Heart left ventricle (tissue), 16 donors: ENCODE measurements at regions not wholly inside any gene's neighbourhood (a gene's known extent, or its start where the extent isn't known, plus 50 kb on each side); places are given as distances from the start of the nearest gene placed in this dataset.
"Not testable (repeated sequence)": the region's sequence is repeated elsewhere in the genome, so short reads cannot be mapped to it uniquely, and the experiment has no call there.

Experiments
- ATAC-seq, 4 donors: fragments of 200-7000 bp; cut with Tn5 transposase; one replicate each; pipeline ENCODE4 v1.9.1; 2020 to 2022; ENCODE audit warnings: moderate library complexity in 4 of 4, mild to moderate bottlenecking in 3 of 4, moderate number of reproducible peaks in 1 of 4
- DNase-seq, 5 donors: peaks; one replicate each; pipeline ENCODE4 v3.0.0-alpha.2; 2020
- H3K27ac ChIP-seq, 12 donors: fragments of 200-600 bp; sonication (generic) in 4 of 12; one replicate each; pipeline versions ENCODE4 v1.5.0 to v1.8.0; 2016 to 2022; ENCODE audit warnings: mild to moderate bottlenecking in 2 of 12
- H3K27me3 ChIP-seq, 9 donors: fragments of 200-600 bp; sonication (generic) in 2 of 9; one replicate each; pipeline versions ENCODE4 v1.5.1 to v1.8.0; 2016 to 2022; ENCODE audit warnings: mild to moderate bottlenecking in 3 of 9
- H3K36me3 ChIP-seq, 9 donors: fragments of 200-600 bp; sonication (generic) in 2 of 9; one replicate each; pipeline versions ENCODE4 v1.5.0 to v1.8.0; 2018 to 2022; ENCODE audit warnings: mild to moderate bottlenecking in 2 of 9
- H3K4me1 ChIP-seq, 12 donors: fragments of 200-600 bp; sonication (generic) in 4 of 12; one replicate each; pipeline versions ENCODE4 v1.5.0 to v1.8.0; 2016 to 2022; ENCODE audit warnings: mild to moderate bottlenecking in 3 of 12
- H3K4me3 ChIP-seq, 12 donors: fragments of 200-600 bp; sonication (generic) in 4 of 12; one replicate each; pipeline versions ENCODE4 v1.5.0 to v1.8.0; 2017 to 2022; ENCODE audit warnings: mild to moderate bottlenecking in 9 of 12, moderate library complexity in 4 of 12
- H3K9me3 ChIP-seq, 12 donors: fragments of 200-600 bp; sonication (generic) in 4 of 12; one replicate each; pipeline versions ENCODE4 v1.5.0 to v1.8.0; 2016 to 2022; ENCODE audit warnings: mild to moderate bottlenecking in 1 of 12
- POLR2A ChIP-seq, 2 donors: fragments of 450-650 bp; IDR thresholded peaks; one replicate each; pipeline ENCODE4 v1.6.1; 2017; ENCODE audit warnings: antibody characterized with exemption in 2 of 2, mild to moderate bottlenecking in 2 of 2, moderate library complexity in 2 of 2
- WGBS, 4 donors: extraction: QIAGEN DNeasy Blood & Tissue Kit in 2 of 4; methylation state at CpG; one replicate each; pipeline versions ENCODE4 v1.1.5 to v1.1.7; 2013 to 2018; 5-methylcytosine and 5-hydroxymethylcytosine counted together
- intact Hi-C, 10 donors: fragments of 100-400 bp; cut with DNase I; formaldehyde crosslinking; loops; one replicate each; pipeline versions ENCODE4 v1.11.1 to v1.14.2; 2022
- TF ChIP-seq, protein P1 (sequence below), 12 donors: fragments of 200-600 bp; sonication (generic) in 4 of 12; IDR thresholded peaks; one replicate each; pipeline versions ENCODE4 v1.5.0 to v1.8.0; 2018 to 2022; ENCODE audit warnings: antibody characterized with exemption in 12 of 12, mild to moderate bottlenecking in 5 of 12
- donor health status: ischemic (EF 13 %, LVEDD 7.1; RV severe dilation, severe dysfunction).
- donor health status: healthy with polysubstance abuse.
- donor health status: DM: no; HTN: yes; CAD: no.
- donor health status: DM: no; HTN: no; CAD: no.
- donor health status: ischemic (EF 25% LVEDD 6.9; RV normal size, moderate dysfunction).
- donor health status: ischemic (EF 25% LVEDD 5.7; RV mildly dilated, moderate dysfunction).
- donor health status: healthy.
- donor health status: DM: yes; HTN: yes; CAD: no.
- donor health status: ischemic (EF 35%, LVEDD 5.7; RV mildly dilated, moderate dysfunction).
- donor health status: nonischemic (EF 11% LVEDD 7.7; RV severe dilation, severe dysfunction).
- donor health status: DM: yes; HTN: yes; CAD: no.
- donor health status: PGD.
- donor health status: ischemic (EF 29% LVEDD 5.4; RV normal size, mild dysfunction).
- donor health status: nonischemic (EF 23%, LVEDD 6.1; RV moderate dilation, normal function).

DNA sequence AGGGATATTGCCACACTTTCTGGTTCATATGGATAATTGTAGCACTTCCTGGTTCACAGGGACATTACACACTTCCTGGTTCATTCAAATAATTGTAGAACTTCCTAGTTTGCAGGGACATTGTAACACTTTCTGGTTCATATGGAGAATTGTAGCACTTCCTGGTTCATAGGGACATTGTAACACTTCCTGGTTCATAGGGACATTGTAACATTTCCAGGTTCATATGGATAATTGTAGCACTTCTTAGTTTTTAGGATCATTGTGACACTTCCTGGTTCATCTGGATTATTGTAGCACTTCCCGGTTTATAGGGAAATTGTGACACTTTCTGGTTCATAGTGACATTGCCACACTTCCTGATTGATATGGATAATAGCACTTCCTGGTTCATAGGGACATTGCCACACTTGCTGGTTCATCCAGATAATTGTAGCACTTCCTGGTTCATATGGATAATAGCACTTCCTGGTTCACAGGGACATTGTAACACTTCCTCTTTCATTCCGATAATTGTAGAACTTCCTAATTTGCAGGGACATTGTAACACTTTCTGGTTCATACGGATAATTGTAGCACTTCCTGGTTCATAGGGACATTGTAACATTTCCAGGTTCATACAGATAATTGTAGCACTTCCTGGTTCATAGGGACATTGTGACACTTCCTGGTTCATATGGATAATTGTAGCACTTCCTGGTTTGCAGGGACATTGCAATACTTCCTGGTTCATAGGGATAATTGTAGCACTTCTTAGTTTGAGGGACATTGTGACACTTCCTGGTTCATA lies 59.2 kb upstream of the CD99 start:
- Histone ChIP-seq H3K9me3 (peaks cover 0 to 44% (median 3%) of the 10 kb centered on the region in 12 donors), H3K27ac (no peak overlapping the region), H3K27me3 (no peaks in the 10 kb centered on the region), H3K4me1 (peaks cover 0 to 5% (median 0%) of the 10 kb centered on the region in 12 donors), H3K36me3 (peaks cover 0 to 23% (median 4%) of the 10 kb centered on the region in 9 donors), H3K4me3 (no peak overlapping the region)
- 42 to 63% (median 53%) methylated on average over 2 to 3 of the region's 3 CpGs for WGBS, 4 donors
- no peak for DNase-seq
- ATAC-seq = no peak
- intact Hi-C loops = no loop called here
- TF ChIP-seq, protein P1, sequence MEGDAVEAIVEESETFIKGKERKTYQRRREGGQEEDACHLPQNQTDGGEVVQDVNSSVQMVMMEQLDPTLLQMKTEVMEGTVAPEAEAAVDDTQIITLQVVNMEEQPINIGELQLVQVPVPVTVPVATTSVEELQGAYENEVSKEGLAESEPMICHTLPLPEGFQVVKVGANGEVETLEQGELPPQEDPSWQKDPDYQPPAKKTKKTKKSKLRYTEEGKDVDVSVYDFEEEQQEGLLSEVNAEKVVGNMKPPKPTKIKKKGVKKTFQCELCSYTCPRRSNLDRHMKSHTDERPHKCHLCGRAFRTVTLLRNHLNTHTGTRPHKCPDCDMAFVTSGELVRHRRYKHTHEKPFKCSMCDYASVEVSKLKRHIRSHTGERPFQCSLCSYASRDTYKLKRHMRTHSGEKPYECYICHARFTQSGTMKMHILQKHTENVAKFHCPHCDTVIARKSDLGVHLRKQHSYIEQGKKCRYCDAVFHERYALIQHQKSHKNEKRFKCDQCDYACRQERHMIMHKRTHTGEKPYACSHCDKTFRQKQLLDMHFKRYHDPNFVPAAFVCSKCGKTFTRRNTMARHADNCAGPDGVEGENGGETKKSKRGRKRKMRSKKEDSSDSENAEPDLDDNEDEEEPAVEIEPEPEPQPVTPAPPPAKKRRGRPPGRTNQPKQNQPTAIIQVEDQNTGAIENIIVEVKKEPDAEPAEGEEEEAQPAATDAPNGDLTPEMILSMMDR (IDR thresholded peaks at IDR 0.05) = no peak

DNA sequence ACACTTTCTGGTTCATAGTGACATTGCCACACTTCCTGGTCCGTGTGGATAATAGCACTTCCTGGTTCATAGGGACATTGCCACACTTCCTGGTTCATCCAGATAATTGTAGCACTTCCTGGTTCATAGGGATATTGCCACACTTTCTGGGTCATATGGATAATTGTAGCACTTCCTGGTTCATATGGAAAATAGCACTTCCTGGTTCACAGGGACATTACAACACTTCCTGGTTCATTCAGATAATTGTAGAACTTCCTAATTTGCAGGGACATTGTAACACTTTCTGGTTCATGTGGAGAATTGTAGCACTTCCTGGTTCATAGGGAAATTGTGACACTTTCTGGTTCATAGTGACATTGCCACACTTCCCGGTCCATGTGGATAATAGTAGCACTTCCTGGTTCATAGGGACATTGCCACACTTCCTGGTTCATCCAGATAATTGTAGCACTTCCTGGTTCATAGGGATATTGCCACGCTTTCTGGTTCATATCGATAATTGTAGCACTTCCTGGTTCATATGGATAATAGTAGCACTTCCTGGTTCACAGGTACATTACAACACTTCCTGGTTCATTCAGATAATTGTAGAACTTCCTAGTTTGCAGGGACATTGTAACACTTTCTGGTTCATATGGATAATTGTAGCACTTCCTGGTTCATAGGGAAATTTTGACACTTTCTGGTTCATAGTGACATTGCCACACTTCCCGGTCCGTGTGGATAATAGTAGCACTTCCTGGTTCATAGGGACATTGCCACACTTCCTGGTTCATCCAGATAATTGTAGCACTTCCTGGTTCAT lies 60.0 kb upstream of the CD99 start:
- Histone ChIP-seq H3K9me3 (peaks cover 0 to 44% (median 3%) of the 10 kb centered on the region in 12 donors), H3K36me3 (peaks cover 0 to 31% (median 8%) of the 10 kb centered on the region in 9 donors), H3K27ac (peak overlapping the region in 1 of 12 donors; percentile 69)
- DNase-seq, H3K4me3 ChIP-seq, H3K27me3 ChIP-seq, H3K4me1 ChIP-seq, ATAC-seq, intact Hi-C loops: not testable (repeated sequence)
- 89 to 92% (median 91%) methylated on average over 6 of the region's 6 CpGs for WGBS, 4 donors

DNA sequence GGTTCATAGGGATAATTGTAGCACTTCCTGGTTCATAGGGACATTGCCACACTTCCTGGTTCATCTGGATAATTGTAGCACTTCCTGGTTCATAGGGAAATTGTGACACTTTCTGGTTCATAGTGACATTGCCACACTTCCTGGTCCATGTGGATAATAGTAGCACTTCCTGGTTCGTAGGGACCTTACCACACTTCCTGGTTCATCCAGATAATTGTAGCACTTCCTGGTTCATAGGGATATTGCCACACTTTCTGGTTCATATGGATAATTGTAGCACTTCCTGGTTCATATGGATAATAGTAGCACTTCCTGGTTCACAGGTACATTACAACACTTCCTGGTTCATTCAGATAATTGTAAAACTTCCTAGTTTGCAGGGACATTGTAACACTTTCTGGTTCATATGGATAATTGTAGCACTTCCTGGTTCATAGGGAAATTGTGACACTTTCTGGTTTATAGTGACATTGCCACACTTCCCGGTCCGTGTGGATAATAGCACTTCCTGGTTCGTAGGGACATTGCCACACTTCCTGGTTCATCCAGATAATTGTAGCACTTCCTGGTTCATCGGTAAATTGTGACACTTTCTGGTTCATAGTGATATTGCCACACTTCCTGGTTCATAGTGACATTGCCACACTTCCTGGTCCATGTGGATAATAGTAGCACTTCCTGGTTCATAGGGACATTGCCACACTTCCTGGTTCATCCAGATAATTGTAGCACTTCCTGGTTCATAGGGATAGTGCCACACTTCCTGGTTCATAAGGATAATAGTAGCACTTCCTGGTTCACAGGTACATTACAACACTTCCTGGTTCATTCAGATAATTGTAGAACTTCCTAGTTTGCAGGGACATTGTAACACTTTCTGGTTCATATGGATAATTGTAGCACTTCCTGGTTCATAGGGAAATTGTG lies 60.8 kb upstream of the CD99 start:
- peaks cover 0 to 33% (median 11%) of the 10 kb centered on the region in 9 donors for H3K36me3 ChIP-seq
- DNase-seq, intact Hi-C loops, H3K4me3 ChIP-seq, H3K27me3 ChIP-seq, H3K4me1 ChIP-seq, ATAC-seq: not testable (repeated sequence)
- peaks cover 0 to 44% (median 3%) of the 10 kb centered on the region in 12 donors for H3K9me3 ChIP-seq
- 78 to 92% (median 82%) methylated on average over 5 of the region's 5 CpGs for WGBS, 4 donors
- H3K27ac ChIP-seq = peak overlapping the region in 2 of 12 donors; percentile 6 to 69

DNA sequence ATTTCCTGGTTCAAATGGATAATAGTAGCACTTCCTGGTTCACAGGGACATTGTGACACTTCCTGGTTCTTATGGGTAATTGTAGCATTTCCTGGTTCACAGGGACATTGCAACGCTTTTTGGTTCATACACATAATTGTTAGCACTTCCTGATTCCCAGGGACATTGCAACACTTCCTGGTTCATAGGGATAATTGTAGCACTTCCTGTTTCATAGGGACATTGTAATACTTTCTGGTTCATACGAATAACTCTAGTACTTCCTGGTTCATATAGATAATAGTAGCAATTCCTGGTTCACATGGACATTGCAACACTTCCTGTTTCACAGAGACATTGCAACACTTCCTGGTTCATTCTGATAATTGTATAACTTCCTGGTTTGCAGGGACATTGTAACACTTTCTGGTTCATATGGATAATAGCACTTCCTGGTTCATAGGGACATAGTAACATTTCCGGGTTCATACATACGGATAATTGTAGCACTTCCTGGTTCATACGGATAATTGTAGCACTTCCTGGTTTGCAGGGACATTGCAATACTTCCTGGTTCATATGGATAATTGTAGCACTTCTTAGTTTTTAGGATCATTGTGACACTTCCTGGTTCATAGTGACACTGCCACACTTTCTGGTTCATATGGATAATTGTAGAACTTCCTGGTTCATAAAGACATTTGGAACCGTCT lies 61.6 kb upstream of the CD99 start:
- peaks cover 0 to 44% (median 3%) of the 10 kb centered on the region in 12 donors for H3K9me3 ChIP-seq
- DNase-seq (no peak), ATAC-seq (peak in 1 of 4 donors; percentile 26)
- peaks cover 0 to 5% (median 0%) of the 10 kb centered on the region in 12 donors for H3K4me1 ChIP-seq
- intact Hi-C loops = no loop called here
- H3K27me3 ChIP-seq = no peaks in the 10 kb centered on the region
- TF ChIP-seq POLR2A (IDR thresholded peaks at IDR 0.05) = no peak
- TF ChIP-seq, protein P1 (IDR thresholded peaks at IDR 0.05) = no peak
- peaks cover 0 to 39% (median 16%) of the 10 kb centered on the region in 9 donors for H3K36me3 ChIP-seq
- H3K4me3 ChIP-seq = no peak overlapping the region
- peak overlapping the region in 4 of 12 donors; percentile 0 to 69 (median 7) for H3K27ac ChIP-seq
- 72 to 86% (median 81%) methylated on average over 6 of the region's 6 CpGs for WGBS, 4 donors
